ENCODE measurements at regions not wholly inside any gene's neighbourhood (a gene's known extent, or its start where the extent isn't known, plus 50 kb on each side); places are given as distances from the start of the nearest gene placed in this dataset.

DNA sequence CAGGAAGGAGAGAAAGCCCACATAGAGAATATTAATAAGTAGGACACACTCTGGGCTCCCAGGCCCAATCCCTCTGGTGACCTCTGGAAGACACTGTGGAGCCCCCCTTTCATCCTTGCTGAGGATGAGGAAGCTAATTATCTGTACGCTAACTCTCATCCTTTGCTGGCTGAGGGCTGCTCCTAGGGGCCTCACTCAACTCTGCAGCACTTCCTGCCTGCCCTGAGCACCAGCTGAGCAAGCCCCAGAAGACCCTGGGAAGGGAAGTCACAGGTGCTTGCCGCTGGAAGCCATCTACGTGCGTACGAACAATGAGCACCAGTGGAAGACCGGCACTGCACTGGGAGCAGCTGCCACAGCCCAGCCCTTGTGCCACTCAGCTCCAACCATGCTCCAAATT, 145.8 kb upstream of the CDH5 start:
- intact Hi-C loops (cut with DNase I, micrococcal nuclease) = no loop called here
- TF ChIP-seq CTCF (IDR thresholded peaks at IDR 0.05) = no peak
- no peaks in the 10 kb centered on the region for H3K9me3 ChIP-seq
- H3K4me1 ChIP-seq (ENCODE audit: low read depth) = no peaks in the 10 kb centered on the region
- ATAC-seq = no peak
- no peak overlapping the region for H3K4me3 ChIP-seq
- no peak for DNase-seq
- no peaks in the 10 kb centered on the region for H3K36me3 ChIP-seq (ENCODE audit: low read depth)

GRCh38 chr16:66219491-66219890, 147.0 kb upstream of the CDH5 start:
- intact Hi-C loops (cut with DNase I, micrococcal nuclease) = no loop called here
- Histone ChIP-seq H3K4me3 (no peak overlapping the region), H3K9me3 (no peaks in the 10 kb centered on the region), H3K36me3 (ENCODE audit: low read depth) (no peaks in the 10 kb centered on the region), H3K4me1 (ENCODE audit: low read depth) (no peaks in the 10 kb centered on the region)
- no peak for TF ChIP-seq CTCF (IDR thresholded peaks at IDR 0.05)
- DNase-seq (no peak), ATAC-seq (no peak)

GRCh38 chr16:66212428-66212827, 154.1 kb upstream of the CDH5 start:
- intact Hi-C loops (cut with DNase I, micrococcal nuclease) = no loop called here
- TF ChIP-seq CTCF (IDR thresholded peaks at IDR 0.05) = no peak
- no peak overlapping the region for H3K4me3 ChIP-seq
- DNase-seq = no peak
- H3K9me3 ChIP-seq = no peaks in the 10 kb centered on the region
- no peak for ATAC-seq
- no peaks in the 10 kb centered on the region for H3K36me3 ChIP-seq (ENCODE audit: low read depth)
- no peaks in the 10 kb centered on the region for H3K4me1 ChIP-seq (ENCODE audit: low read depth)

- no peaks in the 10 kb centered on the region for H3K9me3 ChIP-seq
- ATAC-seq (no peak), DNase-seq (no peak)
- H3K36me3 ChIP-seq (ENCODE audit: low read depth) = no peaks in the 10 kb centered on the region
- H3K4me1 ChIP-seq (ENCODE audit: low read depth) = no peaks in the 10 kb centered on the region
- TF ChIP-seq CTCF (IDR thresholded peaks at IDR 0.05) = no peak
- H3K4me3 ChIP-seq = no peak overlapping the region
- intact Hi-C loops (cut with DNase I, micrococcal nuclease) = no loop called here
Measured at GRCh38 chr16:66211651-66212050, 154.8 kb upstream of the CDH5 start.

- intact Hi-C loops (cut with DNase I, micrococcal nuclease) = no loop called here
- DNase-seq (no peak), ATAC-seq (no peak)
- Histone ChIP-seq H3K36me3 (ENCODE audit: low read depth) (no peaks in the 10 kb centered on the region), H3K4me3 (no peak overlapping the region), H3K4me1 (ENCODE audit: low read depth) (no peaks in the 10 kb centered on the region), H3K9me3 (no peaks in the 10 kb centered on the region)
- no peak for TF ChIP-seq CTCF (IDR thresholded peaks at IDR 0.05)
Measured at GRCh38 chr16:66207883-66208265, 158.6 kb upstream of the CDH5 start.

- Histone ChIP-seq H3K4me1 (ENCODE audit: low read depth) (no peaks in the 10 kb centered on the region), H3K9me3 (no peaks in the 10 kb centered on the region), H3K36me3 (ENCODE audit: low read depth) (no peaks in the 10 kb centered on the region), H3K4me3 (no peak overlapping the region)
- DNase-seq = peak in 1 of 3 donors; percentile 21
- peak; percentile 43 for ATAC-seq
- no peak for TF ChIP-seq CTCF (IDR thresholded peaks at IDR 0.05)
- intact Hi-C loops (cut with DNase I, micrococcal nuclease) = no loop called here
Measured at GRCh38 chr16:66207139-66207882, 159.2 kb upstream of the CDH5 start.
